GM21786 (cell line): ENCODE measurements at regions not wholly inside any gene's neighbourhood (a gene's known extent, or its start where the extent isn't known, plus 50 kb on each side); places are given as distances from the start of the nearest gene placed in this dataset.

Experiments used
- ATAC-seq: cut with Tn5 transposase; IDR thresholded peaks from one replicate; pipeline ENCODE4 v1.9.1; 2021; ENCODE audit not compliant: unreplicated experiment

DNA sequence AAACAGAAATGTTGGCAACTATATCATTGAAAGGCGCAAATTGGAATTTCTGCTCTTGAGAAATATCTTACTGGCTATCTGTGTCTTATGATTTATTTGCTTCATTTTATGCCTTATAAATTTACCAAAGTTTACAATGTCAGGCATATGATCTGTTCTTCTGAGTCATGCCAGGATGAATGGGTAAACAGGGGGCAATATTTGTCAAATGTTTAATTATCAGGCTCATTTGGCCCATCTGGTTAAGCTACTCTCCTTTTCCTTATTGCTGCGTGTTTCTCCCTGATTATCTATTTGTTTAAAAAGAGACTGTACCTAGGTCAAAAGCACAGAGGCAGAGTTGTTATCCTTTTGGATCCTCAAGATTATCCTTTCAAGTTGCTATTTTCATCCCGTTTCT is 903.8 kb upstream of the PCDH10 start:
- ATAC-seq: no peak

DNA sequence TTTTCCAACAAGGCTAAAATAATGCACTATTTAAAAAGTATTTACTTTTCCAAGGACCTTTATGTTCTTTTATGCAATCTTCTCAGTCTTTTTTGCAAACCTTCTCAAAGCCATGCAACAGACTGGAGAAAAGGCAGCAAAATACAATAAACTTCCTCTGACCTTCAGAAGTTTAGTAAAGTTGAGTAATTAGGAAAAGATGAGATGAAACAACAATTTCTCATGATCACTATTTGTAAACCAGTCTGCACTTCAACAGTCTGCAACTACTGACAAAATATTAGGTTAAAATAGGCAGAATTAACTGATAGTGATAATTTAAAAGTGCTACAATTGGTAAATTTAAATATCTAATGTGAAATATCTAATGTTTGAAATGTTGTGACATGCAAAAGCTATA is 884.9 kb upstream of the PCDH10 start:
- ATAC-seq: no peak

DNA sequence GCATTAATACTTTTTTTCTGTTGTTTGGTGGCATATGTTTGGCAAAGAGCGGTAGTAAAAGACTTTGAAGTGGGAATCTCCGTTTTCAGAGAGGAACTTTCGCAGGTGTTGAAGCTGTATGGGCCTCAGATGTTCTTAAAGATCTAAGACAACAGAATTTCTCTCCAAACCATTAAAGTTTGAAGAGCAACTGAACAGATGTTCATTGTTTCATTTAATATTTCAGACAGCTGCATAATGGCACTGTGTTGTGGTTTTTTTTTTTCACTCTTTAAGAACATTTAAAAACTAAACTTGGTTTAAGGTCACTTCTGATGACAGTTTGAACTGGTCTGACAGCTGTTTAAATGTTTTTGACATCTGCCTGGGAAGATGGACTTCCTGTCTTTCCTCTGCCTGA is 882.7 kb upstream of the PCDH10 start:
- no peak for ATAC-seq

DNA sequence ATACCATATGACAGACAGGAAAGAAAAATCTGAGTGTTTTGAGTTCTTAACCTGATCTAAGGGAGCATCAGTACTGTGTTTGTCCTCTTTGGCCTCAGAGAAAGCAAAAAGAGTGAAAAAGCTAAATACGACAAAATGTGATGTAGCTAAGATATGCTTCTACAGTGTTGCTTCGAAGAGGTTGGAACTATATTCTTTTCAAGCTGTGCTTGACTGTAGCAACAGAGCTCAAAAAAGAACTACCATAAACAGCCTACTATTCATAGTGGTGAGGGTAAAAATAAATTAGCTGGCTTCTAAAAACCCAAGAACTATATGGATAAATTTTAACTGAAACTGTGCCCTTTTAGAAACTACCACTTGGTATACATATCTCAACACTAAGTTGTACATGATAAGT is 881.8 kb upstream of the PCDH10 start:
- no peak for ATAC-seq

DNA sequence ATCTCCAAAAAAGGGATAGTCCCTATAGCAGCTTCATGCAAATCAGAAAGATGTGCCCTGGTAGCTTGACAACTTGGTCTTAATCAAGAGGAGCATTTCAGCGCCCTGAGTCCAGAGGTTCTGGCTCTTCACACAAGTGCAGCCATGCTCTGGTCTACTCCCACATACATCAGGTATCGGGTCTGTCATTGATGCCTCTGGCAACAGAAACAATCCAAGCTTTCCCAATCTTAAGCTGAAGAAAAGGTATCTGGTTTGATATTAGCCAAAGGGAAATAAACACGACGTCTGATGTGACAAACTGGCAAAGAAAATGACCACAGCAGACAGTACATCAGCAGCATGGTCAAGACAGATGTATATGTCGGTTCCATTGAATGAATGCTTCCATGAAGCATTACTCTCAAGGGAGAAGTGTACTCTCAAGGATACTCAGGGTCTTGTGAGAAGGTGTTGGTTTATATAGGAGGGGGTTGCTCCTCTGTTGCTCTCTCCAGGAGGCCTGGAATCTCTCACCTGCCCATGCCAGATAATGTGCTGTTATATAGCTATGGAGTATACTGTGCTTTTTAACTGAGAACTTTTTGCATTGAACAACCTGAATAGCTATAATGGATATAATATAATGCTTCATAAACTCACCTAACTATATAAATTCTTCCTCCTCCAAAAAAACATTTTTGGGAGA is 879.6 kb upstream of the PCDH10 start:
- ATAC-seq: no peak

DNA sequence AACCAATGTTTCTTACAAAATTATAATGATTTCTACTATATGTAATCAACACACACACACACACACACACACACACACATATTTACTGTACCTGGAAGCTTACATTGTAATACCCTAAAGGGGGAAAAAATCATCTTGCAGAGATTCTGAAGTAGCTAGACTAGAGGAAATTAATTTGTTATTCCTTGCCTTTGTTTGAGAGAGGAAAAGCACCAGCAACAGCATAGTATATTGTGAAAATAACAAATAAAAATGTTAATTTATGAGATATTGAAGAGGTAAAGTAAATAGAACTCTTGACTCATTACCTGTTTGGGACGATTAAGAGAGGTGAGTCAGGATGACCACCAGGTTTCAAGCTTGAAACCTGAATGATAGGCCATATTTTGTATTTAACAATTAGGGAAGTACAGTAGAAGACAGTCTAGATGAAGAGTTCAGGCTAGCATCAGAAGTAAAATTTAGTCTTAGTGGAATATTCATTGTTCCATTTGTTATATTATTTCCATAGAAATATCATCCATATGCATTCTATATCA is 873.4 kb upstream of the PCDH10 start:
- ATAC-seq: no peak

DNA sequence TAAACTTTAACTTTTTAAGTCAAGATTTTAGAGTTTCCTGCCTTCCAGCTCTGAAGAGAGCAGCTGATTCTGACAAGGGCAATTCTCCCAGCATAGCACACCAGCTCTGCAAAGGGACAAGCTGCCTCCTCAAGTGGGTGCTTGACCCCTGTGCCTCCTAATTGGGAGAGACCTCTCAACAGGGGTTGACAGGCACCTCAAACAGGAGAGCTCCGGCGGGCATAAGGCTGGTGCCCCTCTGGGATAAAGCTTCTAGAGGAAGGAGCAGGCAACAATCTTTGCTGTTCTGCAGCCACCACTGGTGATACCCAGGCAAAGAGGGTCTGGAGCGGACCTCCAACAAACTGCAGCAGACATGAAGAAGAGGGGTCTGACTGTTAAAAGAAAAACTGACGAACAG is 872.9 kb upstream of the PCDH10 start:
- no peak for ATAC-seq

DNA sequence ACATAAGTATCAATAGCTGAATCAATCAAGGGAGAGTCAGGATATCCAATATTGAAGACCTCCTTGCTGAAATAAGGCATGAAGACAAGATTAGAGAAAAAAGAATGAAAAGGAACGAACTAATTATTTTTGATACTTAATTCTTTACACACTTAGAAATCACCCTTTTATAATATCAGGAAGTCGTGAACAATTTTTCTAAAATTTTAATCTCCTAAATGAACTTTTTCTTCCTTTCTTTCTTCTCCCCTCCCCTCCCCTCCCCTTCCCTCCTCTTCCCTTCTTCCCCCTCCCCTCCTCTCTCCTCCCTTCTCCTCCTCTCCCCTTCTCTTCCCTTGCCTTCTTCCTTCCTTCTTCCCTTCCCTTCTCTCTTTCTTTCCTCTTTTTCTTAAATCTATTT is 872.1 kb upstream of the PCDH10 start:
- no peak for ATAC-seq

DNA sequence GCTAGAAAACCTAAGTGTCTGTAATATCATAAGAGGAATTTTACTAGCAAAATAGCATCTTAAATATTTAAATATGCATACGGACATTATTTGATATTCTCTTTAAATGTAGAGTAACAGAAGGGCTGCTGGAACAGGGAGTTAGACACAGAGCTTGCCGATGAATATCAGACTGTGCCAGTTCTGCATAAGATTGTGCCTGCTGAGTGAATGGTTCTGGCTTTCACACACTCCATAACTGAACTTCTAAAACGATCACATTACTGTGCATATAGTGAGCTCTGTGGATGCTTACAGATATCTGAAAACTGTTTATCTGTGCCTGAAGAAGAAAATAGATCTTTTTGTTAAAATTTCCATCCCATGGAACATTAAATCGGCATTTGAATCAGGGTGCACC is 867.4 kb upstream of the PCDH10 start:
- no peak for ATAC-seq

DNA sequence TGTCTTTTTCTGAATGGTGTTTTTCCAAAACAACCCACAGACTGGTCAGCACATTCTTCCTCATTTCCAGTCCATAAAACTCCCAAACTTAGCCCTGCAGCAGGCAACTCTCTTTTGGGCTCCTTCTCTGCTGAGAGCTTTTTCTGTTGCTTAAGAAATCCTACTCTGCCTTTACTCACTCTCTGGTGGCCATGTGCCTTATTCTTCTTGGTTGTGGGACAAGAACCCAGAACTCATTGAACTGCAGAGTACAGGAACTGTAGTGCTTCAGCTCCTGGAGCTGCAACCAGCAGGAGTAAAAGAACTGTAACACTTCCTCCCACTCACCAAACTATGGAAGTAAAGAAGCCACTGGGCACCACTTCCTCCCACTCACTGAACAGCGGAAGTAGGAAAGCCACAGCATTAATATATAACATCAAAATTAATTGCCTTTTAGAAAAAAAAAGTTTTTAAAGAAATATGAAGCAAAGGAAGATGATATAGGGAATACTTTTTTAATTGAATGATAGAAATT is 864.1 kb upstream of the PCDH10 start:
- ATAC-seq: no peak

DNA sequence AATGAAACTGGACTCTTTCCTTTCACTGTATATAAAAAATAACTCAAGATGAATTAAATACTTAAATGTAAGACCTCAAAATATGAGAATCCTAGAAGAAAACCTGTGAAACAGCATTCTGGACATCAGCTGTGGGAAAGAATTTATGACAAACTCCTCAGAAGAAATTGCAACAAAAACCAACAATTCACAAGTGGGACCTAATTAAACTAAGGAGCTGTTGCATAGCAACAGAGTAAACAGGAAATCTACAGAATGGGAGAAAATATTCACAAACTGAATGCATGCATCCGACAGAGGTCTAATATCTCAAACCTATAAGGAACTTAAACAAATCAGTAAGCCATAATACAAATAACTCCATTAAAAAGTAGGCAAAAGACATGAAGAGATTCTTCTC is 851.7 kb upstream of the PCDH10 start:
- ATAC-seq: no peak

DNA sequence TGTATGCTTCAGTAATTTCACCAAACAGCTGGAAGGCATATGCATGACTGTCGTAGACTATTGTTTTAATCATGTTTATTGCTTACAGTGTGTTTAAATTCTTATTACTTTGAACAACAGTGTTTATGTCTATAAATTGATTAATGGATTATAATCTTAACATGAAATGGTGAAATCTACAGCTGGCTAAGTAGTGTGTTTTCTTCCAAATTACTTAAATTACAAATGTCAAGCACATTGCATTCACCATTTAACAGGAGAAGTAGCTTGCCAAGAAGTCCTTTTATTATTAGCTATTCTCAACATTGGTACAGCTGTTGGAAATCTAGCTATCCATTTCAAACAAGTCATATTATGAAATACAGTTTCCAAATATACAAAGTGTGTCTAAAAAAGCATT is 849.3 kb upstream of the PCDH10 start:
- no peak for ATAC-seq

DNA sequence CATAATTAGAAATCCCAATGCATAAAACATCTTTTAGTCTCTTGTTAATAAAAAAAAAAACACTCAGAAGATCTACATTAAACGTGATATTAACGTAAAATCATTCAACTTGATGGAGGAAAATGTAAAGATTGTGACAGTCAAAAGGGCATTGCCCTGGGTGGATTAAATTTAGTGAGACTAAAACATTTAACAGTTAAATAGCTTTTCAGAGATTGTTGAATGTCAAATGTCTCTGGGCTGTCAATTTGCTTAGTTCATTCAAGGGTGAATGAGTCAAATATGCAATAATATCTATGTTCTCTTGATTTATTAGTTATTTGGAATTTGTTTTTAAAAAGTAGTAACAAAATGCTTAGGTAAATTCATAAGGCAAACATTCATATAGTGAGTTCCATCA is 836.6 kb upstream of the PCDH10 start:
- ATAC-seq: no peak

DNA sequence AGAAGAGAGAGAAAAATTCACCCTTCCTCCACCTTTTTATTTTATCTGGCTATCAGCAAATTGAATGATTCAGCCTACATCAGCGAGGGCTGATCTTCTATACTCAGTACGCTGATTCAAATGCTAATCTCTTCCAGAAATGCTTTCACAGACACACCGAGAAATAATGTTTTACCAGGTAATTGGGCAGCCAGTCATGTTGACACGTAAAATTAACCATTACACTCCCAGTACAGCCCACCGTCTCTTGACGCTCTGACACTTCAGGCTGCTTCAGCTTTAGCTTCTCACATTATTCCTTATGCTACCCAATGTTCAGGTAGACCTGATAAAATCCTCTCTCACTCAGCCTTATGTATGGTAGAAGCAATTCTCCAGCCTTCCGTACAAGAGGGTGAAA is 835.2 kb upstream of the PCDH10 start:
- ATAC-seq: no peak

DNA sequence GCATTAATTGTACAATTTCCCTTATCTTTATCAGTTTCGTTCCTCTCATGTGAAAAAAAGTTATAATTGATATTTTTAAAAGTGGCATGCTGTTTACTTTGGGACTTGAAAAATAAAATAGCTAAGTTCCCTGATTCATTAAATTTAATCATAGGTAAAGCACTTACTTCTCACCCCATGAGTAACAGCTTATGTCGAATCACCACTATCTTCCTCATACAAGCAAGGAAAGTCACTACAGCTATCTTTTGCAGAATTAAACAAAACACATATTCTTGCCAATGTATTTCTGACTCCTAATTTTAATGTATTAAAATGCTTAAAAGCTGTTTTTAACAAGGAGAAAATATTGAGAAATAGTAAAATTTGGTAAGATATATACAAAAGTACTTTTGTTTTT is 832.4 kb upstream of the PCDH10 start:
- ATAC-seq: no peak

DNA sequence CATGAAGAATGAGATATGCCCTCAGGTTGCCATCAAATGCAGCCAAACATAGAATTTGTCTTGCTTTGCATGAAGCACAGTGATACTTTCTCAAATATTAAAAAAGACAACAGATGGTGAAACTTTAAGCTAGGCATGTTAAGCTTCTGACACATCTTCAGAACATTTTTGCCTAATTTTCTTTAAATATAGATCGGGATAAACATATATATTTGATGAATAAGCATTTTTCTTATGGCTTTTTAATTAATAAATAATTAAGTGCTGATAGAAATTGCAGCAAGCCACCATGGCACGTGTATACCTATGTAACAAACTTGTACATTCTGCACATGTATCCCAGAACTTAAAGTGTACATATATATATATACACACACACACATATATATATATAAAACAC is 831.2 kb upstream of the PCDH10 start:
- no peak for ATAC-seq

DNA sequence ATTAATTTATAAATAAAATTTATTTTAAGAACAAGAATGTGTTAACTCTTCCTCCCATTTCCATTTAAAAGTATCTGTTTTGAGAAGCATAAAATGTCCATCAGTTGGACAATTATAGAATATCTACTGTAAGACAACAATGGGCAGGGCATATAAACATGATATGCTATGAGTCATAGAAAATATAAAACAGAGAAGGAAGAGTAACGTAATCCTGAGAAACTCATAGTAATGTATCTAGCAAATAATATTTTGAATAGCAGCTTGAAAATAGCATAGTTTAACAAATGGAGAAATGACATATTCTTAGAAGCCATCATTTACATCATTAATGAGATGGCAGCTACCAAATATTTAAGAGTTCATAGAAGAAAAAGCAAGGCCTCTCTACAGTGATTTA is 820.3 kb upstream of the PCDH10 start:
- ATAC-seq: no peak

DNA sequence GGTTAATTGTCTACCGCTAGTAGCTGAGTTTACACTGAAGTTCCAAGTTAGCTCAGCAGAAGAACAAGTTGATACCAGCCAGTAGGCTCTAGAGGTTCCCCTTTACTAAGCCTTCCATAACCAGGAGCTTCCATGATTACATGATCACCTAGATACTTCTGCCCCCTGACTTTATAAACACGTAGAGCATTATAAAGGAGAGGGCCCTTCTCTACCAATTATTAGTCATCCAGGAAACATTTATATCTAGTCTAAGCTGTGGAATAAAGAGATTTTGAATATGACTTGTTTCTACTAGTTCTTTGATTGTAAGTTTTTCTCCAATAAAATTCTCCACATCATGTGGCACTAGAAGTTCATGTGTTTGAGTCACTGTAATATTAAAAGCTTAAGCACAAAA is 818.1 kb upstream of the PCDH10 start:
- ATAC-seq: no peak

DNA sequence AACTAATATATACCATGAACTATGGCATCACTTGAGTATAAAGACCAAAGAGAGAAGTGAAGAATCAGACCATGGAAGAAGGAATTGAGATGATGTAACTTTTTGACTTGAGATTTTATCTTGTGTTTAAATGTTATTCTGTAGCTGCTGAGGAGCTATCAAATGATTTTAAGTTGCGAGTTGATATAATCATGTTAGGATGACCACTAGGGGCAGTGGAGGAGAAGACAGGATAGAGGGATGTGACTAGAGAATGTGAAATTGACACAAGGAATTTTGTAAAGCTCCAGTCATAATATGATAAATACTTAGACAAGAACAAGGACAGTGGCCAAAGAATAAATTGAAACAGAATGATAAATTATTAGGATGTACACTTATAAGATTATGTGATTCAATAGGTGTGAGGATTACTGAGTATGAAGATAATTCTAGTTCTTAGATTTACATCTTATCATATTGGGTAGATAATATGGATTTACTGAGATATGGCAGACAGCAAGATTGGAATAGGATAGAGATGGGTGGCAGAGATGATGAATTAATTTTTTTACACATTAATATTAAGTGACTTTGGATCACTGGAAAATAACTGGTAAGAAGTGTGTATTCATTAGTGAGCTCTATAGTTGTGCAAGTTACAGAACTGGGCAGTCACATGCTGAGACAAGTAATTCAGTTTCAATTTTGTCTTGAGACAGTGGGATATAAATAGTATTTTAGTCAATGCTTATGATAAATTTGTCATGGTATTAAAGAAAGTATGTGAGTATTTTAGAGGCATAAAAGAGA is 816.0 kb upstream of the PCDH10 start:
- no peak for ATAC-seq

DNA sequence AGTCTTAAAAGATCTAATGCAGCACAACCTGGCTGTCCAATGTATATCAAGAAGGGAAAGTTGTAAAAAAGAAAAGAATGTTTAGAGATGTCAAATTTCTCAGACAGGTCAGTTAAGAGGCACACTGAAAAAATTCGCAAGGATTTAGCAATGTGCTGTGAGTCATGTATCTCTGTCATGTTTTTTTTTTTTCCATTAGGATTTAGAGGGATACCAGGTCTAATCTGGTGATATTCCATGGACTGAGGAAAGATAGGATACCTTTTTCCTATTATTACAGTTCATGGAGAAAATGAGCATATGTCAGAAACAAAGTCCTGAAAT is 815.4 kb upstream of the PCDH10 start:
- ATAC-seq: no peak

DNA sequence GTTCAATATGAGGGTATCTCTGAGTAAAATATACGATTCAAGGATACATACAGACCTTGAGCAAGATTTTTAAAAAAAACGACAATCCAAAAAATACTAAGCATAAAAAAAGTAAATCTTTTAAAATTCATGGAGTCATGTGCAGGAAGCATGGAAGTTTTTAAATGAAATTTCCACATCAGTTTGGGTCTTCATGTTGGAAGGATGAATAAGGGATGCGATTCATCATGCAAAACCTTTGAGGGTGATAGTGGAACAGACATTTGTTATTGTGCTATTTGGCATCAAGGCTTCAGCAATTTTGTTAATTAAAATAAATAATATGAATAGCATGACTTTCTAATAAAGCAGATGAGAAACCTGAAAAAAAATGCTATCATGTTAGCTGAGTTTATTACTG is 815.0 kb upstream of the PCDH10 start:
- ATAC-seq: no peak
